K562 (cell line): ENCODE measurements at regions not wholly inside any gene's neighbourhood (a gene's known extent, or its start where the extent isn't known, plus 50 kb on each side); places are given as distances from the start of the nearest gene placed in this dataset.

ENCODE experiments used
- ATAC-seq: fragments of 200-7000 bp; cut with Tn5 transposase; 3 replicates; pipeline ENCODE4 v1.9.1; 2020; ENCODE audit warnings: moderate library complexity
- BruUV-seq: library from RNA; stranded (reverse); fragments of 400-500 nt; replicated peaks from 2 replicates; lab custom pipeline; 2021; lab: Mats Ljungman, UMichigan
- CTCF ChIA-PET: fragments of 300-600 bp; formaldehyde crosslinking; extraction: SDS; loops from one replicate; lab custom pipeline; 2021; ENCODE audit warnings: low intra/inter-chr PET ratio; lab: Yijun Ruan, JAX
- POLR2A ChIA-PET: fragments of 300-600, 350-650 bp; sonication (Branson Sonifier 250); formaldehyde crosslinking; extraction: SDS; loops from one replicate; lab custom pipeline; 2021; ENCODE audit warnings: antibody characterized with exemption, inconsistent platforms; lab: Yijun Ruan, JAX
- DNase-seq, 4 experiments: peaks; one replicate each; pipeline versions ENCODE4 v3.0.0 to v3.0.0-alpha.2; 2011 to 2018; ENCODE audit warnings: low spot score in 3 of 4, mixed read lengths in 3 of 4; ENCODE audit errors: extremely low read depth in 1 of 4
- FAIRE-seq: peaks from 2 replicates; lab custom pipeline; 2011; peaks lifted over from hg19 to GRCh38; lab: Jason Lieb, UNC
- H2AFZ ChIP-seq: 2 replicates; pipeline ENCODE4 v1.6.0; 2011; ENCODE audit warnings: low read depth, low read length, control low read depth, inconsistent platforms
- H3K27ac ChIP-seq: fragments of 200-600 bp; 3 replicates; pipeline ENCODE4 v1.8.0; 2011; ENCODE audit warnings: low read depth, mild to moderate bottlenecking, control low read depth, inconsistent platforms, low read length, moderate library complexity, mixed read lengths; ENCODE audit errors: extremely low read depth
- H3K27me3 ChIP-seq, 2 experiments: fragments of 300-600 bp in 1 of 2; 2 replicates in 1 of 2; 3 replicates in 1 of 2; pipeline versions ENCODE4 v1.6.0 to v1.8.0; 2011; ENCODE audit warnings: inconsistent platforms in 2 of 2, low read length in 2 of 2, mild to moderate bottlenecking in 1 of 2, mixed read lengths in 1 of 2, moderate library complexity in 1 of 2; ENCODE audit not compliant: control insufficient read depth in 2 of 2, insufficient read depth in 2 of 2
- H3K36me3 ChIP-seq: fragments of 300-600 bp; 3 replicates; pipeline ENCODE4 v1.8.0; 2011; ENCODE audit warnings: mild to moderate bottlenecking, low read length, inconsistent platforms; ENCODE audit not compliant: control insufficient read depth, insufficient read depth
- H3K4me1 ChIP-seq, 2 experiments: fragments of 200-600 bp in 1 of 2; replicated peaks in 1 of 2; 2 replicates in 1 of 2; 3 replicates in 1 of 2; pipeline versions ENCODE4 v1.5.1 to v1.8.0; 2011; ENCODE audit warnings: inconsistent platforms in 2 of 2, low read length in 2 of 2, mild to moderate bottlenecking in 1 of 2, mixed read lengths in 1 of 2, moderate library complexity in 1 of 2; ENCODE audit not compliant: control insufficient read depth in 2 of 2, insufficient read depth in 2 of 2
- H3K4me2 ChIP-seq: 2 replicates; pipeline ENCODE4 v1.6.1; 2011; ENCODE audit warnings: low read length, control low read depth, inconsistent platforms, mixed read lengths; ENCODE audit not compliant: insufficient read depth
- H3K4me3 ChIP-seq: fragments of 200-600 bp; sonication (generic), shearing (Covaris generic); 2 replicates; pipeline ENCODE4 v1.5.1; 2016; ENCODE audit warnings: control low read depth, inconsistent platforms
- H3K79me2 ChIP-seq: fragments of 200-600 bp; 3 replicates; pipeline ENCODE4 v1.8.0; 2011; ENCODE audit warnings: low read length, inconsistent platforms; ENCODE audit not compliant: control insufficient read depth, insufficient read depth
- H3K9ac ChIP-seq, 2 experiments: 2 replicates each; pipeline versions ENCODE4 v1.6.0 to v1.6.1; 2011; ENCODE audit warnings: low read depth in 2 of 2, low read length in 2 of 2, control low read depth in 1 of 2, inconsistent platforms in 1 of 2, mild to moderate bottlenecking in 1 of 2, mixed read lengths in 1 of 2; ENCODE audit not compliant: insufficient read depth in 1 of 2
- H3K9me1 ChIP-seq: one replicate; pipeline ENCODE4 v1.6.0; 2011; ENCODE audit warnings: inconsistent platforms, mild to moderate bottlenecking, low read length, moderate library complexity; ENCODE audit not compliant: control insufficient read depth, insufficient read depth
- H3K9me3 ChIP-seq: replicated peaks from 2 replicates; pipeline ENCODE4 v1.5.1; 2011; ENCODE audit warnings: low read depth, low read length, inconsistent platforms; ENCODE audit not compliant: control insufficient read depth, insufficient read depth
- H4K20me1 ChIP-seq: replicated peaks from 2 replicates; pipeline ENCODE4 v1.6.1; 2011; ENCODE audit warnings: low read length, inconsistent platforms, mixed read lengths; ENCODE audit not compliant: control insufficient read depth, insufficient read depth
- CCNT2 ChIP-seq: IDR thresholded peaks from 2 replicates; pipeline ENCODE4 v1.6.1; 2011; ENCODE audit warnings: borderline replicate concordance, low read depth, mild to moderate bottlenecking, moderate library complexity, mixed read lengths, low read length; ENCODE audit not compliant: insufficient read length; ENCODE audit errors: extremely low read depth
- CSDE1 ChIP-seq, 2 experiments: fragments of 450-650 bp; IDR thresholded peaks; 2 replicates each; pipeline ENCODE4 v1.6.1; 2016; ENCODE audit warnings: mild to moderate bottlenecking in 1 of 2
- EZH2 ChIP-seq: IDR thresholded peaks from 2 replicates; pipeline ENCODE4 v1.6.1; 2012; ENCODE audit warnings: low read depth, mild to moderate bottlenecking, inconsistent platforms, low read length, borderline replicate concordance
- ILK ChIP-seq: fragments of 450-650 bp; IDR thresholded peaks from 2 replicates; pipeline ENCODE4 v1.6.1; 2016; ENCODE audit warnings: missing genetic modification characterization, low read depth, mild to moderate bottlenecking, missing compliant biosample characterization, moderate library complexity, borderline replicate concordance
- NFXL1 ChIP-seq: fragments of 450-650 bp; formaldehyde crosslinking; IDR thresholded peaks from 2 replicates; pipeline ENCODE4 v1.4.0; 2021; ENCODE audit warnings: mild to moderate bottlenecking
- NFYB ChIP-seq: IDR thresholded peaks from 2 replicates; pipeline ENCODE4 v1.6.1; 2011; ENCODE audit warnings: mild to moderate bottlenecking, moderate library complexity; ENCODE audit not compliant: insufficient read length; ENCODE audit errors: extremely low read depth
- PTTG1 ChIP-seq: fragments of 450-650 bp; IDR thresholded peaks from 2 replicates; pipeline ENCODE4 v1.6.1; 2016; ENCODE audit warnings: low read depth, mild to moderate bottlenecking, missing genetic modification characterization, missing compliant biosample characterization
- RFX5 ChIP-seq: IDR thresholded peaks from 2 replicates; pipeline ENCODE4 v1.6.1; 2011; ENCODE audit warnings: low read depth, mild to moderate bottlenecking, improper control_type of control experiment, low read length
- SETDB1 ChIP-seq: IDR thresholded peaks from one replicate; pipeline ENCODE4 v1.6.1; 2012; ENCODE audit warnings: low read length, control low read depth, inconsistent platforms
- SMC3 ChIP-seq: conservative IDR thresholded peaks from 2 replicates; pipeline ENCODE4 v1.6.1; 2011; ENCODE audit warnings: low read depth, low read length, improper control_type of control experiment; ENCODE audit not compliant: insufficient read depth
- TAF15 ChIP-seq: fragments of 200-400 bp; formaldehyde crosslinking; IDR thresholded peaks from 2 replicates; pipeline ENCODE4 v1.6.1; 2017; ENCODE audit warnings: mild to moderate bottlenecking, low read depth, low read length, moderate library complexity
- TEAD2 ChIP-seq: fragments of 450-650 bp; IDR thresholded peaks from 2 replicates; pipeline ENCODE4 v1.6.1; 2016; ENCODE audit warnings: missing genetic modification characterization, control low read depth, missing compliant biosample characterization
- ZKSCAN1 ChIP-seq: fragments of 150-350 bp; IDR thresholded peaks from 2 replicates; pipeline ENCODE4 v1.6.1; 2016; ENCODE audit warnings: low read depth, low read length
- ZNF175 ChIP-seq: fragments of 200-800 bp; sonication (Bioruptor generic); IDR thresholded peaks from 2 replicates; pipeline ENCODE4 v1.6.1; 2016; ENCODE audit warnings: low read depth, mild to moderate bottlenecking, missing genetic modification characterization, missing compliant biosample characterization
- ZNF41 ChIP-seq: fragments of 250-450 bp; sonication (Bioruptor Pico); conservative IDR thresholded peaks from 2 replicates; pipeline ENCODE4 v1.4.0; 2020; ENCODE audit warnings: mild to moderate bottlenecking
- ZNF668 ChIP-seq: fragments of 250-450 bp; sonication (Bioruptor Pico); IDR thresholded peaks from 2 replicates; pipeline ENCODE4 v1.8.0; 2022; ENCODE audit warnings: mild to moderate bottlenecking, inconsistent platforms
- ZNF79 ChIP-seq: fragments of 250-450 bp; sonication (Bioruptor Pico); IDR thresholded peaks from 2 replicates; pipeline ENCODE4 v1.4.0; 2020; ENCODE audit warnings: low read depth, mild to moderate bottlenecking, moderate library complexity
- in situ Hi-C: fragments of 300-500 bp; cut with MboI; formaldehyde crosslinking; loops from 4 replicates; pipeline ENCODE4 v1.15.0; 2018; ENCODE audit warnings: inconsistent platforms, mixed read lengths
- intact Hi-C: fragments of 100-400 bp; cut with micrococcal nuclease; formaldehyde crosslinking; loops from 2 replicates; pipeline ENCODE4 v1.14.2; 2022
- TF ChIP-seq, protein P1 (sequence below): fragments of 450-650 bp; formaldehyde crosslinking; IDR thresholded peaks from 2 replicates; pipeline ENCODE4 v1.4.0; 2020; ENCODE audit warnings: mild to moderate bottlenecking
- TF ChIP-seq, protein P2 (sequence below): fragments of 250-450 bp; sonication (Bioruptor Pico); IDR thresholded peaks from 2 replicates; pipeline ENCODE4 v1.4.0; 2020
- TF ChIP-seq, protein P3 (sequence below): sonication (generic); formaldehyde crosslinking; IDR thresholded peaks from 2 replicates; pipeline ENCODE4 v1.8.0; 2022; ENCODE audit warnings: mild to moderate bottlenecking, missing genetic modification reagents, borderline replicate concordance

DNA sequence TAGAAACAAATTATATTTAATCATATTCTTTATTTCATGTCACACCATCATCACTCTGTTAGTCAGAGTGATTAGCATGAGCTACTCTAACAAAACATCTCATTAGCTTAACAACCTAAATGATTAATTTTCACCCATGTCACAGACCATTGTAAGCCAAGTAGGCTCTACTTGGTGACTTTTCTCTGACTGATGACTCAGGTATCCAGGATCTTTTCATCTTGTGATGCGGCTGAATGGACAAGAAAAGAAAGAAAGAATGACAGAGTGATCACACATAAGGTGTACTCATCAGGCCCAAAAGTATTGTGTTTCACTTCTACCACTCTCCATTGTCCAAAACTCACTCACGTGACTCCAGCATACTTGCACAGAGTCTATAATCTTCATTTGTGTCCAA is 299.3 kb downstream of the ANXA1 start (continued):
- TF ChIP-seq ZNF41 (no peak), ILK (tag) (no peak), TAF15 (no peak), NFXL1 (CRISPR knock-in tag) (no peak), CCNT2 (no peak), ZNF79 (CRISPR knock-in tag) (no peak), SETDB1 (no peak)
- TF ChIP-seq, protein P1, sequence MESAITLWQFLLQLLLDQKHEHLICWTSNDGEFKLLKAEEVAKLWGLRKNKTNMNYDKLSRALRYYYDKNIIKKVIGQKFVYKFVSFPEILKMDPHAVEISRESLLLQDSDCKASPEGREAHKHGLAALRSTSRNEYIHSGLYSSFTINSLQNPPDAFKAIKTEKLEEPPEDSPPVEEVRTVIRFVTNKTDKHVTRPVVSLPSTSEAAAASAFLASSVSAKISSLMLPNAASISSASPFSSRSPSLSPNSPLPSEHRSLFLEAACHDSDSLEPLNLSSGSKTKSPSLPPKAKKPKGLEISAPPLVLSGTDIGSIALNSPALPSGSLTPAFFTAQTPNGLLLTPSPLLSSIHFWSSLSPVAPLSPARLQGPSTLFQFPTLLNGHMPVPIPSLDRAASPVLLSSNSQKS (CRISPR knock-in tag): no peak
- TF ChIP-seq, protein P2, sequence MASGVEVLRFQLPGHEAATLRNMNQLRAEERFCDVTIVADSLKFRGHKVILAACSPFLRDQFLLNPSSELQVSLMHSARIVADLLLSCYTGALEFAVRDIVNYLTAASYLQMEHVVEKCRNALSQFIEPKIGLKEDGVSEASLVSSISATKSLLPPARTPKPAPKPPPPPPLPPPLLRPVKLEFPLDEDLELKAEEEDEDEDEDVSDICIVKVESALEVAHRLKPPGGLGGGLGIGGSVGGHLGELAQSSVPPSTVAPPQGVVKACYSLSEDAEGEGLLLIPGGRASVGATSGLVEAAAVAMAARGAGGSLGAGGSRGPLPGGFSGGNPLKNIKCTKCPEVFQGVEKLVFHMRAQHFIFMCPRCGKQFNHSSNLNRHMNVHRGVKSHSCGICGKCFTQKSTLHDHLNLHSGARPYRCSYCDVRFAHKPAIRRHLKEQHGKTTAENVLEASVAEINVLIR (CRISPR knock-in tag): no peak

DNA sequence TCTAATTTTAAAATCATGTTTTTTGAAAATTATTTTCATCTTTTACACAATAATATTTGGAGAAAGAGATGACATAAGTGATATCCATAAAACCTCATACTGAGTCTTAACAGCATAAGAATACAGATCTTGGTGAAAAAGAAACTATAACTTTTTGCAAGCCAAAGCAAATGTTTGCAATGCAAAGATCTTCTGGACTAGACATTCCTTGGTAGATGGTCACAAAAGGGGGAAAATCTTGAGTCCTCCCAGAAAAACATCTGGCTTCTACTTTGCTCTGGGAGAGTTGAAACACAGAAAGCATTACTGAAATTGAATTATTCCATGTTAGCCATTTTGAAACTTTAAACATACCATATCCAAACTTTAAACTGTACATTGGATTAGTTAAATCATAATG is 308.2 kb downstream of the ANXA1 start:
- BruUV-seq: no TSS peak
- ChIA-PET POLR2A (no interaction called here), CTCF (no interaction called here)
- no peak overlapping the region for H3K4me3 ChIP-seq
- in situ Hi-C loops (no loop called here), intact Hi-C loops (no loop called here)
- H3K27me3 ChIP-seq: no peaks in the 10 kb centered on the region
- ATAC-seq (no peak), DNase-seq (no peak), FAIRE-seq (no peak)
- H3K27ac ChIP-seq: no peak overlapping the region
- H3K36me3 ChIP-seq: no peaks in the 10 kb centered on the region
- no peaks in the 10 kb centered on the region for H3K4me1 ChIP-seq
- H3K4me2 ChIP-seq: no peak overlapping the region
- no peaks in the 10 kb centered on the region for H3K79me2 ChIP-seq
- H3K9me3 ChIP-seq: no peaks in the 10 kb centered on the region
- H3K9me1 ChIP-seq: no peaks in the 10 kb centered on the region
- no peak overlapping the region for H2AFZ ChIP-seq
- no peaks in the 10 kb centered on the region for H4K20me1 ChIP-seq
- no peak overlapping the region for H3K9ac ChIP-seq
- TF ChIP-seq TEAD2 (tag) (no peak), ZKSCAN1 (no peak), ZNF668 (no peak), CSDE1 (IDR thresholded peaks at IDR 0.05) (no peak), RFX5 (no peak), ZNF175 (no peak), PTTG1 (tag) (no peak), EZH2 (no peak), NFYB (no peak), SMC3 (no peak)
- TF ChIP-seq, protein P3, sequence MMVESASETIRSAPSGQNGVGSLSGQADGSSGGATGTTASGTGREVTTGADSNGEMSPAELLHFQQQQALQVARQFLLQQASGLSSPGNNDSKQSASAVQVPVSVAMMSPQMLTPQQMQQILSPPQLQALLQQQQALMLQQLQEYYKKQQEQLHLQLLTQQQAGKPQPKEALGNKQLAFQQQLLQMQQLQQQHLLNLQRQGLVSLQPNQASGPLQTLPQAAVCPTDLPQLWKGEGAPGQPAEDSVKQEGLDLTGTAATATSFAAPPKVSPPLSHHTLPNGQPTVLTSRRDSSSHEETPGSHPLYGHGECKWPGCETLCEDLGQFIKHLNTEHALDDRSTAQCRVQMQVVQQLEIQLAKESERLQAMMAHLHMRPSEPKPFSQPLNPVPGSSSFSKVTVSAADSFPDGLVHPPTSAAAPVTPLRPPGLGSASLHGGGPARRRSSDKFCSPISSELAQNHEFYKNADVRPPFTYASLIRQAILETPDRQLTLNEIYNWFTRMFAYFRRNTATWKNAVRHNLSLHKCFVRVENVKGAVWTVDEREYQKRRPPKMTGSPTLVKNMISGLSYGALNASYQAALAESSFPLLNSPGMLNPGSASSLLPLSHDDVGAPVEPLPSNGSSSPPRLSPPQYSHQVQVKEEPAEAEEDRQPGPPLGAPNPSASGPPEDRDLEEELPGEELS (CRISPR knock-in tag): no peak
